B cell (primary cell): ENCODE measurements at regions not wholly inside any gene's neighbourhood (a gene's known extent, or its start where the extent isn't known, plus 50 kb on each side); places are given as distances from the start of the nearest gene placed in this dataset.
"Not testable (repeated sequence)": the region's sequence is repeated elsewhere in the genome, so short reads cannot be mapped to it uniquely, and the experiment has no call there.

Experiments used
- ATAC-seq: fragments of 200-7000 bp; cut with Tn5 transposase; one replicate; pipeline ENCODE4 v1.10.0; 2021; ENCODE audit warnings: low read depth, mild to moderate bottlenecking, moderate number of reproducible peaks, moderate library complexity
- CTCF ChIA-PET: fragments of 350-600 bp; sonication (Branson Sonifier 250); formaldehyde crosslinking; loops from one replicate; lab custom pipeline; 2021; ENCODE audit warnings: antibody characterized with exemption, inconsistent platforms; lab: Charles Lee
- POLR2A ChIA-PET: fragments of 350-600 bp; sonication (Branson Sonifier 250); formaldehyde crosslinking; loops from one replicate; lab custom pipeline; 2021; ENCODE audit warnings: antibody characterized with exemption; lab: Charles Lee
- DNase-seq: peaks from one replicate; pipeline ENCODE4 v3.0.0; 2013
- H2AFZ ChIP-seq: 2 replicates; pipeline ENCODE4 v1.6.1; 2012; ENCODE audit warnings: mild to moderate bottlenecking, low read depth, low read length; ENCODE audit not compliant: insufficient read depth, poor library complexity, severe bottlenecking
- H3K27ac ChIP-seq, 2 donors: 1 replicate in 1 of 2; 2 replicates in 1 of 2; pipeline ENCODE4 v1.5.1; 2012 to 2013; ENCODE audit warnings: low read length in 2 of 2, mild to moderate bottlenecking in 2 of 2, moderate library complexity in 1 of 2
- H3K27me3 ChIP-seq, 4 experiments: fragments of 200-600 bp in 1 of 4; sonication (generic) in 1 of 4; replicated peaks in 1 of 4; 1 replicate in 2 of 4; 2 replicates in 2 of 4; pipeline versions ENCODE4 v1.6.1 to v1.7.0; 2013 to 2016; ENCODE audit warnings: low read length in 3 of 4, mild to moderate bottlenecking in 2 of 4, mixed read lengths in 1 of 4, moderate library complexity in 1 of 4; ENCODE audit not compliant: insufficient read depth in 4 of 4, control insufficient read depth in 3 of 4; ENCODE audit errors: control extremely low read depth in 1 of 4
- H3K36me3 ChIP-seq, 2 experiments: replicated peaks in 1 of 2; 1 replicate in 1 of 2; 2 replicates in 1 of 2; pipeline versions ENCODE4 v1.6.1 to v1.7.1; 2013; ENCODE audit warnings: low read length in 1 of 2; ENCODE audit not compliant: insufficient read depth in 2 of 2, control insufficient read depth in 1 of 2; ENCODE audit errors: control extremely low read depth in 1 of 2, extremely low read depth in 1 of 2
- H3K4me1 ChIP-seq, 2 donors: fragments of 200-600 bp in 1 of 2; sonication (generic) in 1 of 2; 1 replicate in 1 of 2; 2 replicates in 1 of 2; pipeline versions ENCODE4 v1.5.1 to v1.6.1; 2013 to 2017; ENCODE audit warnings: low read length in 2 of 2; ENCODE audit not compliant: control insufficient read depth in 2 of 2, insufficient read depth in 2 of 2
- H3K4me2 ChIP-seq: replicated peaks from 2 replicates; pipeline ENCODE3; 2012; ENCODE audit warnings: mild to moderate bottlenecking, low read depth, low read length; ENCODE audit not compliant: poor library complexity, severe bottlenecking
- H3K4me3 ChIP-seq, 5 experiments: fragments of 200-600 bp in 1 of 5; sonication (generic) in 1 of 5; 1 replicate in 3 of 5; 2 replicates in 2 of 5; pipeline versions ENCODE4 v1.5.1 to v1.7.0; 2011 to 2016; ENCODE audit warnings: low read length in 4 of 5, mild to moderate bottlenecking in 4 of 5, low read depth in 2 of 5, control low read depth in 1 of 5, moderate library complexity in 1 of 5; ENCODE audit not compliant: insufficient read depth in 1 of 5; ENCODE audit errors: control extremely low read depth in 1 of 5, extremely low read depth in 1 of 5
- H3K79me2 ChIP-seq: fragments of 200-600 bp; sonication (generic); one replicate; pipeline ENCODE4 v1.6.0; 2016; ENCODE audit warnings: low read length; ENCODE audit not compliant: control insufficient read depth, insufficient read depth
- H3K9ac ChIP-seq: fragments of 200-600 bp; sonication (generic); 2 replicates; pipeline ENCODE4 v1.6.1; 2017; ENCODE audit warnings: mild to moderate bottlenecking, low read length, moderate library complexity
- H3K9me3 ChIP-seq, 3 donors: one replicate each; pipeline versions ENCODE4 v1.6.1 to v1.7.1; 2013; ENCODE audit warnings: low read length in 2 of 3; ENCODE audit not compliant: control insufficient read depth in 2 of 3, insufficient read depth in 1 of 3; ENCODE audit errors: control extremely low read depth in 1 of 3
- H4K20me1 ChIP-seq: 2 replicates; pipeline ENCODE4 v1.6.0; 2012; ENCODE audit warnings: mild to moderate bottlenecking, low read length; ENCODE audit not compliant: insufficient read depth, control insufficient read depth, poor library complexity, severe bottlenecking
- H3K27ac Mint-ChIP-seq: one replicate; pipeline ENCODE4 v1.8.0; 2021; ENCODE audit warnings: mixed read lengths
- H3K27me3 Mint-ChIP-seq: one replicate; pipeline ENCODE4 v1.8.0; 2021; ENCODE audit warnings: mixed read lengths
- H3K4me1 Mint-ChIP-seq: one replicate; pipeline ENCODE4 v1.8.0; 2021; ENCODE audit warnings: mixed read lengths
- H3K4me3 Mint-ChIP-seq: one replicate; pipeline ENCODE4 v1.8.0; 2021; ENCODE audit warnings: mixed read lengths
- H3K9me3 Mint-ChIP-seq: one replicate; pipeline ENCODE4 v1.8.0; 2022; ENCODE audit warnings: mixed read lengths; ENCODE audit not compliant: insufficient read depth
- EZH2 ChIP-seq: IDR thresholded peaks from 2 replicates; pipeline ENCODE4 v1.6.1; 2012; ENCODE audit warnings: borderline replicate concordance, low read depth, mild to moderate bottlenecking, moderate library complexity, low read length; ENCODE audit not compliant: insufficient read depth, poor library complexity, severe bottlenecking
- WGBS: methylation state at CpG from one replicate; pipeline ENCODE4 v1.1.5; 2013; ENCODE audit warnings: missing lambda C conversion rate; ENCODE audit not compliant: insufficient coverage; 5-methylcytosine and 5-hydroxymethylcytosine counted together
- intact Hi-C: fragments of 100-400 bp; cut with micrococcal nuclease; formaldehyde crosslinking; loops from one replicate; pipeline ENCODE4 v1.10.0; 2022
- TF ChIP-seq, protein P1 (sequence below): fragments of 200-600 bp; IDR thresholded peaks from one replicate; pipeline ENCODE4 v1.8.0; 2022; ENCODE audit warnings: antibody characterized with exemption, mild to moderate bottlenecking

DNA sequence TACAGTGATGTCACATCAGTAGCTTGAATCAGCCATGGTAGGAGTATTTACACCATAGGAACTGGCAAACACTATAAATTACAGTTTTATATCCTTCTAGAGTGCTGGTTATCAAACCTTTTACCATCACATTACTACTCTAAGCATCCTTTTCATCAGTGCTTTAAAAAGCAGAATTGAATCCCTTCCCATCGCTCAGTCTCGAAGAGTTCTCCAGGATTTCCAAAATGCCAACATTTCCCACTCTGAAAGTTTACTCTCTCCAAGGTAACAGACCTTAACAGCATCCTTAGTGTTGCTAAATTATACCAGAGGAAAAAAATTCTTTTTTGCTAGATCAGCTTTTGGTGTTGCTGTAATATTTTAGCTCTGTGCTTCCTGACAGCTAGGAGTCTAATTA lies 209.4 kb upstream of the USP15 start:
- Histone ChIP-seq H4K20me1 (no peaks in the 10 kb centered on the region), H3K4me2 (no peak overlapping the region), H3K9ac (no peak overlapping the region), H3K9me3 (no peaks in the 10 kb centered on the region), H3K27ac (no peak overlapping the region), H3K4me3 (no peak overlapping the region), H2AFZ (no peak overlapping the region), H3K27me3 (no peaks in the 10 kb centered on the region), H3K36me3 (no peaks in the 10 kb centered on the region), H3K79me2 (no peaks in the 10 kb centered on the region), H3K4me1 (no peaks in the 10 kb centered on the region)
- ATAC-seq = no peak
- H3K4me1 Mint-ChIP-seq = no peaks in the 10 kb centered on the region
- ChIA-PET CTCF (no interaction called here), POLR2A (no interaction called here)
- WGBS = 90% methylated on average over 2 of the region's 2 CpGs
- no peak for TF ChIP-seq EZH2
- H3K27me3 Mint-ChIP-seq = no peaks in the 10 kb centered on the region
- H3K4me3 Mint-ChIP-seq = no peak overlapping the region
- intact Hi-C loops = no loop called here
- H3K27ac Mint-ChIP-seq = no peak overlapping the region
- no peak for DNase-seq
- no peaks in the 10 kb centered on the region for H3K9me3 Mint-ChIP-seq

DNA sequence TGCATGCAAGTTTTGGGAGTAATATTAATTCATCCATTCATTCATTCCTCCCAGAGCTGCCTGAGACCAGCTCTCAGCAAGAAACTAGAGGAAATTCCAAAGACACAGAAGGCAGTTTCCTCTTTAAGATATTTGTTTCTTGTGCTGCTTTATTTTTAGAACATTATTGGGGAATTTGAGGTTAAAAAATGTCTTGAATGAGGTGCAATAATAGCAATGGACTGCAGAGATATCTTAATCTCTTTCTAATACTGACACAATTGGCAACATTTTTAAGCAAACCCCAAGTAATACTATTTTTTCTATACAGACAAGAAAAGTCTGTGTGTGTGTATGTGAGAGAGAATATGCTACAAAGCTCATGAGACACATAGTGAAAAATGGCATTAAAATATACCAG lies 190.2 kb upstream of the USP15 start:
- H3K4me3 Mint-ChIP-seq = no peak overlapping the region
- no peaks in the 10 kb centered on the region for H4K20me1 ChIP-seq
- CTCF ChIA-PET = no interaction called here
- ATAC-seq (no peak), DNase-seq (no peak)
- no peaks in the 10 kb centered on the region for H3K27me3 ChIP-seq
- H3K4me2 ChIP-seq = no peak overlapping the region
- POLR2A ChIA-PET = no interaction called here
- H3K27ac Mint-ChIP-seq = no peak overlapping the region
- H3K9ac ChIP-seq = no peak overlapping the region
- TF ChIP-seq EZH2 = no peak
- TF ChIP-seq, protein P1, sequence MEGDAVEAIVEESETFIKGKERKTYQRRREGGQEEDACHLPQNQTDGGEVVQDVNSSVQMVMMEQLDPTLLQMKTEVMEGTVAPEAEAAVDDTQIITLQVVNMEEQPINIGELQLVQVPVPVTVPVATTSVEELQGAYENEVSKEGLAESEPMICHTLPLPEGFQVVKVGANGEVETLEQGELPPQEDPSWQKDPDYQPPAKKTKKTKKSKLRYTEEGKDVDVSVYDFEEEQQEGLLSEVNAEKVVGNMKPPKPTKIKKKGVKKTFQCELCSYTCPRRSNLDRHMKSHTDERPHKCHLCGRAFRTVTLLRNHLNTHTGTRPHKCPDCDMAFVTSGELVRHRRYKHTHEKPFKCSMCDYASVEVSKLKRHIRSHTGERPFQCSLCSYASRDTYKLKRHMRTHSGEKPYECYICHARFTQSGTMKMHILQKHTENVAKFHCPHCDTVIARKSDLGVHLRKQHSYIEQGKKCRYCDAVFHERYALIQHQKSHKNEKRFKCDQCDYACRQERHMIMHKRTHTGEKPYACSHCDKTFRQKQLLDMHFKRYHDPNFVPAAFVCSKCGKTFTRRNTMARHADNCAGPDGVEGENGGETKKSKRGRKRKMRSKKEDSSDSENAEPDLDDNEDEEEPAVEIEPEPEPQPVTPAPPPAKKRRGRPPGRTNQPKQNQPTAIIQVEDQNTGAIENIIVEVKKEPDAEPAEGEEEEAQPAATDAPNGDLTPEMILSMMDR = no peak
- no peak overlapping the region for H2AFZ ChIP-seq
- peaks cover 6% of the 10 kb centered on the region for H3K27me3 Mint-ChIP-seq
- no peaks in the 10 kb centered on the region for H3K4me1 Mint-ChIP-seq
- H3K79me2 ChIP-seq = no peaks in the 10 kb centered on the region
- no peak overlapping the region for H3K27ac ChIP-seq
- no peaks in the 10 kb centered on the region for H3K36me3 ChIP-seq
- no peak overlapping the region for H3K4me3 ChIP-seq
- intact Hi-C loops = no loop called here
- no peaks in the 10 kb centered on the region for H3K4me1 ChIP-seq
- H3K9me3 Mint-ChIP-seq = no peaks in the 10 kb centered on the region
- H3K9me3 ChIP-seq = no peaks in the 10 kb centered on the region

DNA sequence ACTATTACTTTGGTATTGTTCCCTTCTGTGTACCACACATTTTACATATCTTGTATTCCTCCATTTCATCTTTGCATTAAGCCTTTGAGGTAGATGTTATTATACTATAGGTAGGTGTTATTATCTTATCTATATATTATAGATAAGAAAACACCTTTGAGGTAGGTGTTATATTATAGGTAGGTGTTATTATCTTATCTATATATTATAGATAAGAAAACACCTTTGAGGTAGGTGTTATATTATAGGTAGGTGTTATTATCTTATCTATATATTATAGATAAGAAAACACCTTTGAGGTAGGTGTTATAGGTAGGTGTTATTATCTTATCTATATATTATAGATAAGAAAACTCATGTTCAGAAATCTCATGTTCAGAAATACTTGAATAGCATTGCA lies 187.0 kb upstream of the USP15 start:
- intact Hi-C loops, H3K4me3 ChIP-seq, H2AFZ ChIP-seq, H3K27ac ChIP-seq, H3K4me2 ChIP-seq, CTCF ChIA-PET, H3K4me3 Mint-ChIP-seq, H3K4me1 Mint-ChIP-seq, POLR2A ChIA-PET, H4K20me1 ChIP-seq, H3K4me1 ChIP-seq, H3K9me3 Mint-ChIP-seq, DNase-seq, H3K9me3 ChIP-seq, ATAC-seq, H3K27ac Mint-ChIP-seq, H3K27me3 Mint-ChIP-seq, H3K27me3 ChIP-seq, H3K9ac ChIP-seq, H3K79me2 ChIP-seq, H3K36me3 ChIP-seq: not testable (repeated sequence)
